Stimulated activated CD8-positive, alpha-beta memory T cell treated with anti-CD3 and anti-CD28 coated beads, Interleukin-15, amount 100 ng/mL, for 48 hours (primary cell): ENCODE measurements at regions not wholly inside any gene's neighbourhood (a gene's known extent, or its start where the extent isn't known, plus 50 kb on each side); places are given as distances from the start of the nearest gene placed in this dataset.
A peak's percentile ranks its signal among the peaks of the same experiment; 100 is the strongest.
"Not testable (repeated sequence)": the region's sequence is repeated elsewhere in the genome, so short reads cannot be mapped to it uniquely, and the experiment has no call there.

Experiments used
- DNase-seq, 2 donors: peaks; one replicate each; pipeline ENCODE4 v3.0.0-alpha.2; 2020; ENCODE audit warnings: low read depth in 2 of 2

- DNase-seq, result not testable (repeated sequence)
These were observed 296.1 kb downstream of the TTC6 start for GRCh38 chr14:37891500-37891899.

GRCh38 chr14:37894463-37894862 is 299.0 kb downstream of the TTC6 start:
- DNase-seq, result no peak

- no peak for DNase-seq
These were observed 303.9 kb downstream of the TTC6 start for GRCh38 chr14:37899365-37899764.

- DNase-seq, result no peak
These were observed 305.1 kb downstream of the TTC6 start for GRCh38 chr14:37900561-37900960.

GRCh38 chr14:37901978-37902377 is 305.7 kb upstream of the SSTR1 start:
- no peak for DNase-seq

- no peak for DNase-seq
These were observed 304.1 kb upstream of the SSTR1 start for GRCh38 chr14:37903343-37904191.

- DNase-seq, result no peak
These were observed 283.1 kb upstream of the SSTR1 start for GRCh38 chr14:37924622-37925021.

- DNase-seq, result no peak
These were observed 275.7 kb upstream of the SSTR1 start for GRCh38 chr14:37932008-37932407.

- no peak for DNase-seq
These were observed 275.2 kb upstream of the SSTR1 start for GRCh38 chr14:37932481-37932880.

GRCh38 chr14:37936971-37937370 is 270.7 kb upstream of the SSTR1 start:
- DNase-seq, result no peak

GRCh38 chr14:37939442-37940028 is 268.2 kb upstream of the SSTR1 start:
- no peak for DNase-seq

- no peak for DNase-seq
These were observed 261.7 kb upstream of the SSTR1 start for GRCh38 chr14:37945959-37946358.

GRCh38 chr14:37946819-37947218 is 260.9 kb upstream of the SSTR1 start:
- no peak for DNase-seq

- DNase-seq, result no peak
These were observed 259.4 kb upstream of the SSTR1 start for GRCh38 chr14:37948266-37948665.

- DNase-seq, result no peak
These were observed 239.0 kb upstream of the SSTR1 start for GRCh38 chr14:37968664-37969240.

- no peak for DNase-seq
These were observed 238.2 kb upstream of the SSTR1 start for GRCh38 chr14:37969511-37969979.

- no peak for DNase-seq
These were observed 237.0 kb upstream of the SSTR1 start for GRCh38 chr14:37970696-37971095.

- DNase-seq, result no peak
These were observed 234.5 kb upstream of the SSTR1 start for GRCh38 chr14:37972941-37973887.

- no peak for DNase-seq
These were observed 233.3 kb upstream of the SSTR1 start for GRCh38 chr14:37974421-37974820.

GRCh38 chr14:37977481-37977880 is 230.2 kb upstream of the SSTR1 start:
- no peak for DNase-seq

GRCh38 chr14:37985826-37986470 is 221.8 kb upstream of the SSTR1 start:
- peak in 1 of 2 donors; percentile 5 for DNase-seq
